ENCODE measurements at regions not wholly inside any gene's neighbourhood (a gene's known extent, or its start where the extent isn't known, plus 50 kb on each side); places are given as distances from the start of the nearest gene placed in this dataset.

GRCh38 chr5:120088412-120088811 lies 375.7 kb upstream of the PRR16 start:
- no peak overlapping the region for H2BK12ac ChIP-seq (ENCODE audit: low read length)
- no peak overlapping the region for H4K8ac ChIP-seq (ENCODE audit: low read depth, low read length)
- H3K4me3 ChIP-seq (ENCODE audit: low read length in 2 of 2), result no peak overlapping the region
- H3K4ac ChIP-seq (ENCODE audit: low read length), result no peak overlapping the region
- no peak overlapping the region for H3K18ac ChIP-seq (ENCODE audit: low read length)
- H2AK5ac ChIP-seq (ENCODE audit: low read depth, low read length), result no peak overlapping the region
- H2BK15ac ChIP-seq (ENCODE audit: low read length), result no peak overlapping the region
- H2BK120ac ChIP-seq (ENCODE audit: low read depth, low read length), result no peak overlapping the region
- no peak overlapping the region for H3K14ac ChIP-seq (ENCODE audit: low read length)
- no peaks in the 10 kb centered on the region for H3K36me3 ChIP-seq (replicated peaks in 1 of 2; ENCODE audit: control insufficient read depth in 2 of 2, insufficient read depth in 2 of 2, low read length in 2 of 2)
- no peak overlapping the region for H2BK5ac ChIP-seq (ENCODE audit: low read length)
- no peak overlapping the region for H3K27ac ChIP-seq (replicated peaks; ENCODE audit: low read length)
- no peak for DNase-seq (ENCODE audit: low spot score)
- H3K79me1 ChIP-seq (ENCODE audit: low read depth, low read length), result no peaks in the 10 kb centered on the region
- H2AFZ ChIP-seq (ENCODE audit: low read length), result no peak overlapping the region
- H3K4me2 ChIP-seq (ENCODE audit: insufficient read depth, low read length, poor library complexity, severe bottlenecking), result no peak overlapping the region
- H3K27me3 ChIP-seq (ENCODE audit: control insufficient read depth in 3 of 3, insufficient read depth in 3 of 3, low read depth in 1 of 3, low read length in 3 of 3), result no peaks in the 10 kb centered on the region
- H3K9me3 ChIP-seq (replicated peaks in 1 of 2; ENCODE audit: control insufficient read depth in 2 of 2, insufficient read depth in 1 of 2, low read depth in 1 of 2, low read length in 2 of 2), result no peaks in the 10 kb centered on the region
- no peaks in the 10 kb centered on the region for H3K4me1 ChIP-seq (ENCODE audit: control insufficient read depth in 2 of 2, insufficient read depth in 1 of 2, low read depth in 1 of 2, low read length in 2 of 2)
- H4K91ac ChIP-seq (ENCODE audit: low read depth, low read length, poor library complexity), result no peak overlapping the region
- H3K23ac ChIP-seq (ENCODE audit: low read depth, low read length, poor library complexity), result no peak overlapping the region
- no peak overlapping the region for H3K9ac ChIP-seq (ENCODE audit: low read depth, low read length, poor library complexity)
- WGBS, 2 donors (ENCODE audit: extremely low coverage in 2 of 2, insufficient read length in 2 of 2, insufficient replicate concordance in 1 of 2), result no CpG with 5 or more reads among the region's 2 CpGs

GRCh38 chr5:120088836-120089235 lies 375.3 kb upstream of the PRR16 start:
- no peak for DNase-seq (ENCODE audit: low spot score)
- H2BK120ac ChIP-seq (ENCODE audit: low read depth, low read length), result no peak overlapping the region

GRCh38 chr5:120091376-120091948 lies 372.6 kb upstream of the PRR16 start:
- Histone ChIP-seq H2AFZ (ENCODE audit: low read length) (no peak overlapping the region), H3K79me1 (ENCODE audit: low read depth, low read length) (no peaks in the 10 kb centered on the region), H2BK15ac (ENCODE audit: low read length) (no peak overlapping the region), H3K4ac (ENCODE audit: low read length) (no peak overlapping the region), H4K91ac (ENCODE audit: low read depth, low read length, poor library complexity) (no peak overlapping the region), H3K9ac (ENCODE audit: low read depth, low read length, poor library complexity) (no peak overlapping the region), H3K27ac (replicated peaks; ENCODE audit: low read length) (no peak overlapping the region), H2BK12ac (ENCODE audit: low read length) (no peak overlapping the region), H3K36me3 (replicated peaks in 1 of 2; ENCODE audit: control insufficient read depth in 2 of 2, insufficient read depth in 2 of 2, low read length in 2 of 2) (no peaks in the 10 kb centered on the region), H4K8ac (ENCODE audit: low read depth, low read length) (no peak overlapping the region), H3K9me3 (replicated peaks in 1 of 2; ENCODE audit: control insufficient read depth in 2 of 2, insufficient read depth in 1 of 2, low read depth in 1 of 2, low read length in 2 of 2) (no peaks in the 10 kb centered on the region), H3K18ac (ENCODE audit: low read length) (no peak overlapping the region), H3K4me1 (ENCODE audit: control insufficient read depth in 2 of 2, insufficient read depth in 1 of 2, low read depth in 1 of 2, low read length in 2 of 2) (no peaks in the 10 kb centered on the region), H3K4me3 (ENCODE audit: low read length in 2 of 2) (no peak overlapping the region), H2BK5ac (ENCODE audit: low read length) (no peak overlapping the region), H2AK5ac (ENCODE audit: low read depth, low read length) (no peak overlapping the region), H3K4me2 (ENCODE audit: insufficient read depth, low read length, poor library complexity, severe bottlenecking) (no peak overlapping the region), H2BK120ac (ENCODE audit: low read depth, low read length) (no peak overlapping the region), H3K23ac (ENCODE audit: low read depth, low read length, poor library complexity) (no peak overlapping the region), H3K14ac (ENCODE audit: low read length) (no peak overlapping the region), H3K27me3 (ENCODE audit: control insufficient read depth in 3 of 3, insufficient read depth in 3 of 3, low read depth in 1 of 3, low read length in 3 of 3) (no peaks in the 10 kb centered on the region)
- WGBS, 2 donors (ENCODE audit: extremely low coverage in 2 of 2, insufficient read length in 2 of 2, insufficient replicate concordance in 1 of 2), result no CpG with 5 or more reads among the region's 3 CpGs
- DNase-seq (ENCODE audit: low spot score), result no peak

More at GRCh38 chr5:120088836-120089235, 375.3 kb upstream of the PRR16 start:
- Histone ChIP-seq H2BK15ac (ENCODE audit: low read length) (no peak overlapping the region), H3K23ac (ENCODE audit: low read depth, low read length, poor library complexity) (no peak overlapping the region), H3K9ac (ENCODE audit: low read depth, low read length, poor library complexity) (no peak overlapping the region), H2AFZ (ENCODE audit: low read length) (no peak overlapping the region), H3K4me1 (ENCODE audit: control insufficient read depth in 2 of 2, insufficient read depth in 1 of 2, low read depth in 1 of 2, low read length in 2 of 2) (no peaks in the 10 kb centered on the region), H3K9me3 (replicated peaks in 1 of 2; ENCODE audit: control insufficient read depth in 2 of 2, insufficient read depth in 1 of 2, low read depth in 1 of 2, low read length in 2 of 2) (no peaks in the 10 kb centered on the region), H3K4me2 (ENCODE audit: insufficient read depth, low read length, poor library complexity, severe bottlenecking) (no peak overlapping the region), H2BK12ac (ENCODE audit: low read length) (no peak overlapping the region), H3K14ac (ENCODE audit: low read length) (no peak overlapping the region), H3K36me3 (replicated peaks in 1 of 2; ENCODE audit: control insufficient read depth in 2 of 2, insufficient read depth in 2 of 2, low read length in 2 of 2) (no peaks in the 10 kb centered on the region), H4K91ac (ENCODE audit: low read depth, low read length, poor library complexity) (no peak overlapping the region), H3K4me3 (ENCODE audit: low read length in 2 of 2) (no peak overlapping the region), H2AK5ac (ENCODE audit: low read depth, low read length) (no peak overlapping the region), H3K27ac (replicated peaks; ENCODE audit: low read length) (no peak overlapping the region), H3K18ac (ENCODE audit: low read length) (no peak overlapping the region), H3K4ac (ENCODE audit: low read length) (no peak overlapping the region), H4K8ac (ENCODE audit: low read depth, low read length) (no peak overlapping the region), H3K27me3 (ENCODE audit: control insufficient read depth in 3 of 3, insufficient read depth in 3 of 3, low read depth in 1 of 3, low read length in 3 of 3) (no peaks in the 10 kb centered on the region), H2BK5ac (ENCODE audit: low read length) (no peak overlapping the region), H3K79me1 (ENCODE audit: low read depth, low read length) (no peaks in the 10 kb centered on the region)
- WGBS, 2 donors (ENCODE audit: extremely low coverage in 2 of 2, insufficient read length in 2 of 2, insufficient replicate concordance in 1 of 2), result no CpG with 5 or more reads among the region's 1 CpG

- Histone ChIP-seq H3K79me1 (ENCODE audit: low read depth, low read length) (no peaks in the 10 kb centered on the region), H3K27ac (replicated peaks; ENCODE audit: low read length) (no peak overlapping the region), H3K36me3 (replicated peaks in 1 of 2; ENCODE audit: control insufficient read depth in 2 of 2, insufficient read depth in 2 of 2, low read length in 2 of 2) (no peaks in the 10 kb centered on the region), H3K4me3 (ENCODE audit: low read length in 2 of 2) (no peak overlapping the region), H3K9ac (ENCODE audit: low read depth, low read length, poor library complexity) (no peak overlapping the region), H4K8ac (ENCODE audit: low read depth, low read length) (no peak overlapping the region), H2BK12ac (ENCODE audit: low read length) (no peak overlapping the region), H3K23ac (ENCODE audit: low read depth, low read length, poor library complexity) (no peak overlapping the region), H2AK5ac (ENCODE audit: low read depth, low read length) (no peak overlapping the region), H3K9me3 (replicated peaks in 1 of 2; ENCODE audit: control insufficient read depth in 2 of 2, insufficient read depth in 1 of 2, low read depth in 1 of 2, low read length in 2 of 2) (no peaks in the 10 kb centered on the region), H2BK120ac (ENCODE audit: low read depth, low read length) (no peak overlapping the region), H3K27me3 (ENCODE audit: control insufficient read depth in 3 of 3, insufficient read depth in 3 of 3, low read depth in 1 of 3, low read length in 3 of 3) (no peaks in the 10 kb centered on the region), H3K18ac (ENCODE audit: low read length) (no peak overlapping the region), H2BK15ac (ENCODE audit: low read length) (no peak overlapping the region), H2AFZ (ENCODE audit: low read length) (no peak overlapping the region), H4K91ac (ENCODE audit: low read depth, low read length, poor library complexity) (no peak overlapping the region), H3K14ac (ENCODE audit: low read length) (no peak overlapping the region), H3K4me1 (ENCODE audit: control insufficient read depth in 2 of 2, insufficient read depth in 1 of 2, low read depth in 1 of 2, low read length in 2 of 2) (no peaks in the 10 kb centered on the region), H3K4me2 (ENCODE audit: insufficient read depth, low read length, poor library complexity, severe bottlenecking) (no peak overlapping the region), H2BK5ac (ENCODE audit: low read length) (no peak overlapping the region), H3K4ac (ENCODE audit: low read length) (no peak overlapping the region)
- no peak for DNase-seq (ENCODE audit: low spot score)
- WGBS, 2 donors (ENCODE audit: extremely low coverage in 2 of 2, insufficient read length in 2 of 2, insufficient replicate concordance in 1 of 2), result no CpG with 5 or more reads among the region's 2 CpGs
Measured at GRCh38 chr5:120092649-120093048, 371.5 kb upstream of the PRR16 start.

All from neuronal stem cell (in vitro differentiated cells).